ENCODE measurements at regions not wholly inside any gene's neighbourhood (a gene's known extent, or its start where the extent isn't known, plus 50 kb on each side); places are given as distances from the start of the nearest gene placed in this dataset.

GRCh38 chr17:72226322-72226721 is 105.5 kb downstream of the SOX9 start:
- no peak overlapping the region for H3K4me3 ChIP-seq (ENCODE audit: low read length in 3 of 3)
- H3K9me3 ChIP-seq (ENCODE audit: control insufficient read depth in 3 of 3, low read length in 3 of 3), result no peaks in the 10 kb centered on the region
- H3K27ac ChIP-seq (ENCODE audit: low read depth, low read length), result no peak overlapping the region
- H3K4me1 ChIP-seq (ENCODE audit: control insufficient read depth in 3 of 3, insufficient read depth in 3 of 3, low read length in 3 of 3), result no peaks in the 10 kb centered on the region
- peaks cover 0 to 3% (median 0%) of the 10 kb centered on the region in 3 donors for H3K27me3 ChIP-seq (ENCODE audit: control insufficient read depth in 3 of 3, insufficient read depth in 3 of 3, low read length in 3 of 3)
- no peak overlapping the region for H3K9ac ChIP-seq (ENCODE audit: low read depth in 1 of 3, low read length in 3 of 3)
- no peaks in the 10 kb centered on the region for H3K36me3 ChIP-seq (ENCODE audit: control insufficient read depth in 3 of 3, insufficient read depth in 3 of 3, low read length in 3 of 3)

- no peaks in the 10 kb centered on the region for H3K36me3 ChIP-seq (ENCODE audit: control insufficient read depth in 3 of 3, insufficient read depth in 3 of 3, low read length in 3 of 3)
- H3K9me3 ChIP-seq (ENCODE audit: control insufficient read depth in 3 of 3, low read length in 3 of 3), result no peaks in the 10 kb centered on the region
- H3K27ac ChIP-seq (ENCODE audit: low read depth, low read length), result no peak overlapping the region
- no peaks in the 10 kb centered on the region for H3K4me1 ChIP-seq (ENCODE audit: control insufficient read depth in 3 of 3, insufficient read depth in 3 of 3, low read length in 3 of 3)
- no peak overlapping the region for H3K4me3 ChIP-seq (ENCODE audit: low read length in 3 of 3)
- no peak overlapping the region for H3K9ac ChIP-seq (ENCODE audit: low read depth in 1 of 3, low read length in 3 of 3)
- peaks cover 0 to 9% (median 0%) of the 10 kb centered on the region in 3 donors for H3K27me3 ChIP-seq (ENCODE audit: control insufficient read depth in 3 of 3, insufficient read depth in 3 of 3, low read length in 3 of 3)
Observed at GRCh38 chr17:72233986-72234385, 113.2 kb downstream of the SOX9 start.

GRCh38 chr17:72234985-72235384 is 114.2 kb downstream of the SOX9 start:
- no peak overlapping the region for H3K9ac ChIP-seq (ENCODE audit: low read depth in 1 of 3, low read length in 3 of 3)
- H3K36me3 ChIP-seq (ENCODE audit: control insufficient read depth in 3 of 3, insufficient read depth in 3 of 3, low read length in 3 of 3), result no peaks in the 10 kb centered on the region
- H3K4me1 ChIP-seq (ENCODE audit: control insufficient read depth in 3 of 3, insufficient read depth in 3 of 3, low read length in 3 of 3), result no peaks in the 10 kb centered on the region
- no peak overlapping the region for H3K27ac ChIP-seq (ENCODE audit: low read depth, low read length)
- no peaks in the 10 kb centered on the region for H3K9me3 ChIP-seq (ENCODE audit: control insufficient read depth in 3 of 3, low read length in 3 of 3)
- peaks cover 0 to 9% (median 0%) of the 10 kb centered on the region in 3 donors for H3K27me3 ChIP-seq (ENCODE audit: control insufficient read depth in 3 of 3, insufficient read depth in 3 of 3, low read length in 3 of 3)
- H3K4me3 ChIP-seq (ENCODE audit: low read length in 3 of 3), result no peak overlapping the region

GRCh38 chr17:72236980-72237633 is 116.3 kb downstream of the SOX9 start:
- H3K27ac ChIP-seq (ENCODE audit: low read depth, low read length), result no peak overlapping the region

GRCh38 chr17:72238157-72238673 is 117.4 kb downstream of the SOX9 start:
- Histone ChIP-seq H3K4me3 (ENCODE audit: low read length in 3 of 3) (no peak overlapping the region), H3K9ac (ENCODE audit: low read depth in 1 of 3, low read length in 3 of 3) (no peak overlapping the region), H3K9me3 (ENCODE audit: control insufficient read depth in 3 of 3, low read length in 3 of 3) (peaks cover 0 to 2% (median 0%) of the 10 kb centered on the region in 3 donors), H3K27ac (ENCODE audit: low read depth, low read length) (no peak overlapping the region), H3K27me3 (ENCODE audit: control insufficient read depth in 3 of 3, insufficient read depth in 3 of 3, low read length in 3 of 3) (peaks cover 0 to 5% (median 0%) of the 10 kb centered on the region in 3 donors), H3K36me3 (ENCODE audit: control insufficient read depth in 3 of 3, insufficient read depth in 3 of 3, low read length in 3 of 3) (no peaks in the 10 kb centered on the region), H3K4me1 (ENCODE audit: control insufficient read depth in 3 of 3, insufficient read depth in 3 of 3, low read length in 3 of 3) (no peaks in the 10 kb centered on the region)

More at GRCh38 chr17:72236980-72237633, 116.3 kb downstream of the SOX9 start:
- no peak overlapping the region for H3K4me3 ChIP-seq (ENCODE audit: low read length in 3 of 3)
- H3K36me3 ChIP-seq (ENCODE audit: control insufficient read depth in 3 of 3, insufficient read depth in 3 of 3, low read length in 3 of 3), result no peaks in the 10 kb centered on the region
- no peak overlapping the region for H3K9ac ChIP-seq (ENCODE audit: low read depth in 1 of 3, low read length in 3 of 3)
- no peaks in the 10 kb centered on the region for H3K4me1 ChIP-seq (ENCODE audit: control insufficient read depth in 3 of 3, insufficient read depth in 3 of 3, low read length in 3 of 3)
- H3K27me3 ChIP-seq (ENCODE audit: control insufficient read depth in 3 of 3, insufficient read depth in 3 of 3, low read length in 3 of 3), result peaks cover 0 to 9% (median 0%) of the 10 kb centered on the region in 3 donors
- peaks cover 0 to 2% (median 0%) of the 10 kb centered on the region in 3 donors for H3K9me3 ChIP-seq (ENCODE audit: control insufficient read depth in 3 of 3, low read length in 3 of 3)

GRCh38 chr17:72239548-72239947 is 118.7 kb downstream of the SOX9 start:
- Histone ChIP-seq H3K36me3 (ENCODE audit: control insufficient read depth in 3 of 3, insufficient read depth in 3 of 3, low read length in 3 of 3) (no peaks in the 10 kb centered on the region), H3K4me1 (ENCODE audit: control insufficient read depth in 3 of 3, insufficient read depth in 3 of 3, low read length in 3 of 3) (no peaks in the 10 kb centered on the region), H3K9me3 (ENCODE audit: control insufficient read depth in 3 of 3, low read length in 3 of 3) (peaks cover 0 to 4% (median 0%) of the 10 kb centered on the region in 3 donors), H3K27ac (ENCODE audit: low read depth, low read length) (no peak overlapping the region), H3K27me3 (ENCODE audit: control insufficient read depth in 3 of 3, insufficient read depth in 3 of 3, low read length in 3 of 3) (peaks cover 0 to 3% (median 0%) of the 10 kb centered on the region in 3 donors), H3K9ac (ENCODE audit: low read depth in 1 of 3, low read length in 3 of 3) (no peak overlapping the region), H3K4me3 (ENCODE audit: low read length in 3 of 3) (no peak overlapping the region)

GRCh38 chr17:72240333-72240732 is 119.5 kb downstream of the SOX9 start:
- no peaks in the 10 kb centered on the region for H3K36me3 ChIP-seq (ENCODE audit: control insufficient read depth in 3 of 3, insufficient read depth in 3 of 3, low read length in 3 of 3)
- peaks cover 0 to 3% (median 0%) of the 10 kb centered on the region in 3 donors for H3K27me3 ChIP-seq (ENCODE audit: control insufficient read depth in 3 of 3, insufficient read depth in 3 of 3, low read length in 3 of 3)
- no peak overlapping the region for H3K27ac ChIP-seq (ENCODE audit: low read depth, low read length)
- no peaks in the 10 kb centered on the region for H3K4me1 ChIP-seq (ENCODE audit: control insufficient read depth in 3 of 3, insufficient read depth in 3 of 3, low read length in 3 of 3)
- H3K9ac ChIP-seq (ENCODE audit: low read depth in 1 of 3, low read length in 3 of 3), result no peak overlapping the region
- H3K9me3 ChIP-seq (ENCODE audit: control insufficient read depth in 3 of 3, low read length in 3 of 3), result peaks cover 0 to 4% (median 0%) of the 10 kb centered on the region in 3 donors
- H3K4me3 ChIP-seq (ENCODE audit: low read length in 3 of 3), result no peak overlapping the region

- Histone ChIP-seq H3K9ac (ENCODE audit: low read depth in 1 of 3, low read length in 3 of 3) (no peak overlapping the region), H3K9me3 (ENCODE audit: control insufficient read depth in 3 of 3, low read length in 3 of 3) (peaks cover 0 to 4% (median 0%) of the 10 kb centered on the region in 3 donors)
Observed at GRCh38 chr17:72244494-72244893, 123.7 kb downstream of the SOX9 start.

GRCh38 chr17:72244956-72245355 is 124.1 kb downstream of the SOX9 start:
- Histone ChIP-seq H3K4me3 (ENCODE audit: low read length in 3 of 3) (no peak overlapping the region), H3K9ac (ENCODE audit: low read depth in 1 of 3, low read length in 3 of 3) (no peak overlapping the region)

More at GRCh38 chr17:72244494-72244893, 123.7 kb downstream of the SOX9 start:
- H3K4me3 ChIP-seq (ENCODE audit: low read length in 3 of 3), result no peak overlapping the region
- H3K27me3 ChIP-seq (ENCODE audit: control insufficient read depth in 3 of 3, insufficient read depth in 3 of 3, low read length in 3 of 3), result no peaks in the 10 kb centered on the region
- H3K36me3 ChIP-seq (ENCODE audit: control insufficient read depth in 3 of 3, insufficient read depth in 3 of 3, low read length in 3 of 3), result no peaks in the 10 kb centered on the region
- H3K27ac ChIP-seq (ENCODE audit: low read depth, low read length), result no peak overlapping the region
- H3K4me1 ChIP-seq (ENCODE audit: control insufficient read depth in 3 of 3, insufficient read depth in 3 of 3, low read length in 3 of 3), result no peaks in the 10 kb centered on the region

GRCh38 chr17:72249441-72249840 is 128.6 kb downstream of the SOX9 start:
- no peak overlapping the region for H3K27ac ChIP-seq (ENCODE audit: low read depth, low read length)
- H3K9ac ChIP-seq (ENCODE audit: low read depth in 1 of 3, low read length in 3 of 3), result no peak overlapping the region
- H3K36me3 ChIP-seq (ENCODE audit: control insufficient read depth in 3 of 3, insufficient read depth in 3 of 3, low read length in 3 of 3), result no peaks in the 10 kb centered on the region
- peaks cover 0 to 4% (median 0%) of the 10 kb centered on the region in 3 donors for H3K27me3 ChIP-seq (ENCODE audit: control insufficient read depth in 3 of 3, insufficient read depth in 3 of 3, low read length in 3 of 3)
- no peaks in the 10 kb centered on the region for H3K4me1 ChIP-seq (ENCODE audit: control insufficient read depth in 3 of 3, insufficient read depth in 3 of 3, low read length in 3 of 3)
- H3K9me3 ChIP-seq (ENCODE audit: control insufficient read depth in 3 of 3, low read length in 3 of 3), result no peaks in the 10 kb centered on the region
- no peak overlapping the region for H3K4me3 ChIP-seq (ENCODE audit: low read length in 3 of 3)

More at GRCh38 chr17:72244956-72245355, 124.1 kb downstream of the SOX9 start:
- H3K27me3 ChIP-seq (ENCODE audit: control insufficient read depth in 3 of 3, insufficient read depth in 3 of 3, low read length in 3 of 3), result no peaks in the 10 kb centered on the region
- H3K9me3 ChIP-seq (ENCODE audit: control insufficient read depth in 3 of 3, low read length in 3 of 3), result peaks cover 0 to 4% (median 0%) of the 10 kb centered on the region in 3 donors
- no peaks in the 10 kb centered on the region for H3K36me3 ChIP-seq (ENCODE audit: control insufficient read depth in 3 of 3, insufficient read depth in 3 of 3, low read length in 3 of 3)
- H3K4me1 ChIP-seq (ENCODE audit: control insufficient read depth in 3 of 3, insufficient read depth in 3 of 3, low read length in 3 of 3), result no peaks in the 10 kb centered on the region
- no peak overlapping the region for H3K27ac ChIP-seq (ENCODE audit: low read depth, low read length)

Data from skeletal muscle tissue (tissue), 3 donors.